Thyroid gland (tissue), 4 donors: ENCODE measurements at regions not wholly inside any gene's neighbourhood (a gene's known extent, or its start where the extent isn't known, plus 50 kb on each side); places are given as distances from the start of the nearest gene placed in this dataset.

Experiments
- DNase-seq, 2 donors: peaks; one replicate each; pipeline ENCODE4 v3.0.0-alpha.2; 2019
- H3K27ac ChIP-seq, 3 donors: fragments of 200-600 bp; sonication (generic); 1 replicate in 2 of 3; 2 replicates in 1 of 3; pipeline ENCODE4 v1.5.1; 2016 to 2019; ENCODE audit warnings: mild to moderate bottlenecking in 1 of 3, moderate library complexity in 1 of 3
- H3K27me3 ChIP-seq: fragments of 200-600 bp; sonication (generic); one replicate; pipeline ENCODE4 v1.5.1; 2019
- H3K36me3 ChIP-seq, 2 donors: fragments of 200-600 bp; sonication (generic); one replicate each; pipeline ENCODE4 v1.5.1; 2016 to 2019
- H3K4me1 ChIP-seq, 2 donors: fragments of 200-600 bp; sonication (generic); one replicate each; pipeline ENCODE4 v1.5.1; 2017 to 2019
- H3K4me3 ChIP-seq, 3 donors: fragments of 200-600 bp; sonication (generic); replicated peaks in 1 of 3; 1 replicate in 2 of 3; 2 replicates in 1 of 3; pipeline ENCODE4 v1.5.1; 2016; ENCODE audit warnings: mild to moderate bottlenecking in 1 of 3
- H3K9me3 ChIP-seq: fragments of 200-600 bp; sonication (generic); one replicate; pipeline ENCODE4 v1.5.1; 2017
- POLR2A ChIP-seq, 2 donors: fragments of 450-650 bp; IDR thresholded peaks; one replicate each; pipeline ENCODE4 v1.6.1; 2017; ENCODE audit warnings: antibody characterized with exemption in 2 of 2, mild to moderate bottlenecking in 2 of 2, moderate library complexity in 1 of 2
- WGBS, 2 donors: methylation state at CpG; one replicate each; pipeline ENCODE4 v1.1.5; 2017; 5-methylcytosine and 5-hydroxymethylcytosine counted together
- intact Hi-C: fragments of 100-400 bp; cut with DNase I; formaldehyde crosslinking; loops from one replicate; pipeline ENCODE4 v1.15.1; 2023
- TF ChIP-seq, protein P1 (sequence below), 6 experiments: fragments of 200-600 bp in 3 of 6; fragments of 450-650 bp in 3 of 6; sonication (generic) in 3 of 6; IDR thresholded peaks; one replicate each; pipeline ENCODE4 v1.5.1; 2016 to 2019; ENCODE audit warnings: antibody characterized with exemption in 6 of 6, mild to moderate bottlenecking in 2 of 6, inconsistent platforms in 1 of 6, moderate library complexity in 1 of 6

DNA sequence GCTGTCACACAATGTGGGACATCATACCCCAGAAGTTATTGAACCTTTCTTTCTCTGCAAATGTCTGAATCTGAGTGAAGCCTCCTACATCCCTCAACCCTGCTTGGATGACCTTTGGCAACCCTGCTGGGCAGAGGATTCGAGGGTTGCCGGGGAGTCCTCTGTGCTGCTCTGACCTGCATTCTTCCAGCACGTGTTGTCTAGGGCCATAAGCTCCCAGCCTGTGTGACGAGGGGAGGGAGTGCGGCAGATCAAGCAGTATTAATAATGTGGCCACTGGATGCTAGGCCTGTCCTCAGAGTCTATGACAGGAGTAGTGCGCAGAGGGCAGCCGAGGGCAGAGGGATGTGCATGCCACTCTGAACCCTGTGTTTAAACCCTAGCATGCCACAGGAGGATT, 58.8 kb downstream of the RPL37A start:
- TF ChIP-seq, protein P1, sequence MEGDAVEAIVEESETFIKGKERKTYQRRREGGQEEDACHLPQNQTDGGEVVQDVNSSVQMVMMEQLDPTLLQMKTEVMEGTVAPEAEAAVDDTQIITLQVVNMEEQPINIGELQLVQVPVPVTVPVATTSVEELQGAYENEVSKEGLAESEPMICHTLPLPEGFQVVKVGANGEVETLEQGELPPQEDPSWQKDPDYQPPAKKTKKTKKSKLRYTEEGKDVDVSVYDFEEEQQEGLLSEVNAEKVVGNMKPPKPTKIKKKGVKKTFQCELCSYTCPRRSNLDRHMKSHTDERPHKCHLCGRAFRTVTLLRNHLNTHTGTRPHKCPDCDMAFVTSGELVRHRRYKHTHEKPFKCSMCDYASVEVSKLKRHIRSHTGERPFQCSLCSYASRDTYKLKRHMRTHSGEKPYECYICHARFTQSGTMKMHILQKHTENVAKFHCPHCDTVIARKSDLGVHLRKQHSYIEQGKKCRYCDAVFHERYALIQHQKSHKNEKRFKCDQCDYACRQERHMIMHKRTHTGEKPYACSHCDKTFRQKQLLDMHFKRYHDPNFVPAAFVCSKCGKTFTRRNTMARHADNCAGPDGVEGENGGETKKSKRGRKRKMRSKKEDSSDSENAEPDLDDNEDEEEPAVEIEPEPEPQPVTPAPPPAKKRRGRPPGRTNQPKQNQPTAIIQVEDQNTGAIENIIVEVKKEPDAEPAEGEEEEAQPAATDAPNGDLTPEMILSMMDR (IDR thresholded peaks at IDR 0.05) = no peak
- no peak for TF ChIP-seq POLR2A (IDR thresholded peaks at IDR 0.05)
- no peak overlapping the region for H3K4me3 ChIP-seq
- no peaks in the 10 kb centered on the region for H3K9me3 ChIP-seq
- DNase-seq = no peak
- intact Hi-C loops = no loop called here
- H3K27ac ChIP-seq = no peak overlapping the region
- no peaks in the 10 kb centered on the region for H3K27me3 ChIP-seq
- H3K4me1 ChIP-seq = peaks cover 17 to 22% of the 10 kb centered on the region in 2 donors
- no peaks in the 10 kb centered on the region for H3K36me3 ChIP-seq
- WGBS, 2 donors = 83% methylated on average over 7 of the region's 7 CpGs

GRCh38 chr2:216557820-216558219, 59.2 kb downstream of the RPL37A start:
- intact Hi-C loops = no loop called here
- no peak for TF ChIP-seq POLR2A (IDR thresholded peaks at IDR 0.05)
- TF ChIP-seq, protein P1 (IDR thresholded peaks at IDR 0.05) = no peak
- Histone ChIP-seq H3K36me3 (no peaks in the 10 kb centered on the region), H3K4me3 (no peak overlapping the region), H3K27ac (no peak overlapping the region), H3K4me1 (peaks cover 15 to 22% of the 10 kb centered on the region in 2 donors), H3K27me3 (no peaks in the 10 kb centered on the region), H3K9me3 (no peaks in the 10 kb centered on the region)
- DNase-seq = no peak
- 75 to 100% methylated on average over 1 of the region's 1 CpG for WGBS, 2 donors

- peaks cover 12 to 18% of the 10 kb centered on the region in 2 donors for H3K4me1 ChIP-seq
- 87 to 90% methylated on average over 2 to 3 of the region's 3 CpGs for WGBS, 2 donors
- intact Hi-C loops = no loop called here
- no peaks in the 10 kb centered on the region for H3K36me3 ChIP-seq
- H3K9me3 ChIP-seq = no peaks in the 10 kb centered on the region
- TF ChIP-seq POLR2A (IDR thresholded peaks at IDR 0.05) = no peak
- TF ChIP-seq, protein P1 (IDR thresholded peaks at IDR 0.05) = no peak
- H3K27me3 ChIP-seq = no peaks in the 10 kb centered on the region
- H3K27ac ChIP-seq = no peak overlapping the region
- H3K4me3 ChIP-seq = no peak overlapping the region
- no peak for DNase-seq
These were observed 61.0 kb downstream of the RPL37A start for GRCh38 chr2:216559625-216560156.

GRCh38 chr2:216560838-216561270, 62.2 kb downstream of the RPL37A start:
- Histone ChIP-seq H3K9me3 (no peaks in the 10 kb centered on the region), H3K36me3 (no peaks in the 10 kb centered on the region), H3K27me3 (no peaks in the 10 kb centered on the region), H3K27ac (peak overlapping the region; percentile 11 to 39 (median 18)), H3K4me3 (no peak overlapping the region), H3K4me1 (peaks cover 3 to 7% of the 10 kb centered on the region in 2 donors)
- WGBS, 2 donors = 37 to 45% methylated on average over 3 of the region's 3 CpGs
- peak; percentile 21 to 61 for DNase-seq
- no peak for TF ChIP-seq POLR2A (IDR thresholded peaks at IDR 0.05)
- TF ChIP-seq, protein P1 (IDR thresholded peaks at IDR 0.05) = no peak
- intact Hi-C loops = no loop called here

DNA sequence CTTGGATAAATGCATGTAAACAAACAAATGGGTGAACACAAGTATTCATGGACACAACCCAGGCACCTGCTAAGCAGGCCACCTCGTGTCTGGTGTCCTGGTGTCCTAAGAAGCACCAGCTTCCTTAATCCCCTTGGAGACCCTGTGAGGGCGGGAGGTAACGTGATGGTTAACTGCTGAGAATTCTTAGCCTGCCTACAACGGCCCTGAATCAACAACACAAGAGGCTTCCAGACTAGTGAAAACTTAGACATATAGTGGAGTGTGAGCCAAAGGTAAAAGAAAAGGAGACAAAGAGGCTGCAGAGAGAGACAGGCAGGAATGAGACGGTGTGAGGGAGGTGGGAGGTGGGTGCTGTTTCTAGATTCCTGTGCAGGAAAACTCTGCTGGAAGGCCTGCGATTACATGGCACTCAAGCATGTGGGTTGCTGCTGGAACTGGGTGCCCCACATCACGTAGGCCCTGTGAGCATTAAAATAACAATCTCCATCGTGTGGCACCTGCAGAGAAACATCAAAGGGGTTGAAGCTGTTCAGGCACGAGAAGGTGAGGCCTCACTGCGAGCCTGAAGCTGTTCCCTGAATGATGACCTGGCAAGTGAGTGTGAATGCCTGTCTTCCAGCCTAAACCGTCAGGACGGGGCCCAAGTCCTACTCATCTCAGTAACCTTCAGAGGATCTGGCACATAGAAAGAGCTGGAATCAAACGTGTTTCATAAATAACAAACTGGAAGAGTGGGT, 64.2 kb downstream of the RPL37A start:
- no peak overlapping the region for H3K4me3 ChIP-seq
- TF ChIP-seq, protein P1 (IDR thresholded peaks at IDR 0.05) = no peak
- TF ChIP-seq POLR2A (IDR thresholded peaks at IDR 0.05) = no peak
- H3K27me3 ChIP-seq = no peaks in the 10 kb centered on the region
- intact Hi-C loops = no loop called here
- H3K27ac ChIP-seq = no peak overlapping the region
- WGBS, 2 donors = 63 to 64% methylated on average over 12 to 13 of the region's 13 CpGs
- no peaks in the 10 kb centered on the region for H3K36me3 ChIP-seq
- H3K9me3 ChIP-seq = no peaks in the 10 kb centered on the region
- DNase-seq = no peak
- H3K4me1 ChIP-seq = peaks cover 3 to 7% of the 10 kb centered on the region in 2 donors
